ENCODE measurements at regions not wholly inside any gene's neighbourhood (a gene's known extent, or its start where the extent isn't known, plus 50 kb on each side); places are given as distances from the start of the nearest gene placed in this dataset.

- Histone ChIP-seq H2AFZ (ENCODE audit: low read length) (no peak overlapping the region), H3K4me2 (ENCODE audit: low read length) (no peak overlapping the region), H3K27me3 (ENCODE audit: insufficient read depth, low read length) (no peaks in the 10 kb centered on the region), H3K9me2 (ENCODE audit: low read depth, low read length) (no peaks in the 10 kb centered on the region), H3F3A (ENCODE audit: insufficient read depth, low read length) (no peaks in the 10 kb centered on the region), H3K27ac (ENCODE audit: low read depth, low read length, poor library complexity, severe bottlenecking) (no peak overlapping the region), H3K9ac (ENCODE audit: low read length) (no peak overlapping the region), H3K9me3 (ENCODE audit: low read length) (no peaks in the 10 kb centered on the region), H3K79me2 (ENCODE audit: insufficient read depth, low read length) (no peaks in the 10 kb centered on the region), H3K36me3 (ENCODE audit: insufficient read depth, low read length) (no peaks in the 10 kb centered on the region), H3K4me1 (ENCODE audit: insufficient read depth, low read length, severe bottlenecking) (no peaks in the 10 kb centered on the region), H4K20me1 (ENCODE audit: insufficient read depth, low read length) (no peaks in the 10 kb centered on the region), H3K4me3 (ENCODE audit: low read depth, low read length, poor library complexity, severe bottlenecking) (no peak overlapping the region)
- TF ChIP-seq CTCF (IDR thresholded peaks at IDR 0.05; ENCODE audit: low read length) (no peak), EZH2 (IDR thresholded peaks at IDR 0.05; ENCODE audit: borderline replicate concordance, low read length) (no peak)
These were observed 153.5 kb downstream of the RPS12 start for GRCh38 chr6:132967871-132968270.

- Histone ChIP-seq H3F3A (ENCODE audit: insufficient read depth, low read length) (no peaks in the 10 kb centered on the region), H3K4me1 (ENCODE audit: insufficient read depth, low read length, severe bottlenecking) (no peaks in the 10 kb centered on the region)
- no peak for TF ChIP-seq CTCF (IDR thresholded peaks at IDR 0.05; ENCODE audit: low read length)
- no peak for TF ChIP-seq EZH2 (IDR thresholded peaks at IDR 0.05; ENCODE audit: borderline replicate concordance, low read length)
These were observed 154.1 kb downstream of the RPS12 start for GRCh38 chr6:132968419-132968950.

GRCh38 chr6:132969196-132969595, 154.8 kb downstream of the RPS12 start:
- Histone ChIP-seq H3K4me1 (ENCODE audit: insufficient read depth, low read length, severe bottlenecking) (no peaks in the 10 kb centered on the region), H3K9me2 (ENCODE audit: low read depth, low read length) (no peaks in the 10 kb centered on the region), H3K9me3 (ENCODE audit: low read length) (no peaks in the 10 kb centered on the region), H3K27ac (ENCODE audit: low read depth, low read length, poor library complexity, severe bottlenecking) (no peak overlapping the region), H3K27me3 (ENCODE audit: insufficient read depth, low read length) (no peaks in the 10 kb centered on the region), H3F3A (ENCODE audit: insufficient read depth, low read length) (no peaks in the 10 kb centered on the region), H3K4me2 (ENCODE audit: low read length) (no peak overlapping the region), H2AFZ (ENCODE audit: low read length) (no peak overlapping the region), H3K79me2 (ENCODE audit: insufficient read depth, low read length) (no peaks in the 10 kb centered on the region), H3K36me3 (ENCODE audit: insufficient read depth, low read length) (no peaks in the 10 kb centered on the region), H3K9ac (ENCODE audit: low read length) (no peak overlapping the region), H3K4me3 (ENCODE audit: low read depth, low read length, poor library complexity, severe bottlenecking) (no peak overlapping the region), H4K20me1 (ENCODE audit: insufficient read depth, low read length) (no peaks in the 10 kb centered on the region)
- no peak for TF ChIP-seq CTCF (IDR thresholded peaks at IDR 0.05; ENCODE audit: low read length)
- TF ChIP-seq EZH2 (IDR thresholded peaks at IDR 0.05; ENCODE audit: borderline replicate concordance, low read length), result no peak

More at GRCh38 chr6:132968419-132968950, 154.1 kb downstream of the RPS12 start:
- H2AFZ ChIP-seq (ENCODE audit: low read length), result no peak overlapping the region
- H3K27ac ChIP-seq (ENCODE audit: low read depth, low read length, poor library complexity, severe bottlenecking), result no peak overlapping the region
- no peaks in the 10 kb centered on the region for H3K27me3 ChIP-seq (ENCODE audit: insufficient read depth, low read length)
- no peaks in the 10 kb centered on the region for H3K9me3 ChIP-seq (ENCODE audit: low read length)
- no peaks in the 10 kb centered on the region for H3K79me2 ChIP-seq (ENCODE audit: insufficient read depth, low read length)
- H3K36me3 ChIP-seq (ENCODE audit: insufficient read depth, low read length), result no peaks in the 10 kb centered on the region
- no peaks in the 10 kb centered on the region for H3K9me2 ChIP-seq (ENCODE audit: low read depth, low read length)
- no peak overlapping the region for H3K4me2 ChIP-seq (ENCODE audit: low read length)
- H3K4me3 ChIP-seq (ENCODE audit: low read depth, low read length, poor library complexity, severe bottlenecking), result no peak overlapping the region
- no peaks in the 10 kb centered on the region for H4K20me1 ChIP-seq (ENCODE audit: insufficient read depth, low read length)
- H3K9ac ChIP-seq (ENCODE audit: low read length), result no peak overlapping the region

Data from OCI-LY1 (cell line).